NOMO-1 treated with dmso at 0.1 percent for 144 hours (cell line): ENCODE measurements at regions not wholly inside any gene's neighbourhood (a gene's known extent, or its start where the extent isn't known, plus 50 kb on each side); places are given as distances from the start of the nearest gene placed in this dataset.
A peak's percentile ranks its signal among the peaks of the same experiment; 100 is the strongest.

ENCODE experiments used
- DNase-seq: peaks from one replicate; lab custom pipeline; 2025; ENCODE audit not compliant: unreplicated experiment; lab: John Stamatoyannopoulos, UW

DNA sequence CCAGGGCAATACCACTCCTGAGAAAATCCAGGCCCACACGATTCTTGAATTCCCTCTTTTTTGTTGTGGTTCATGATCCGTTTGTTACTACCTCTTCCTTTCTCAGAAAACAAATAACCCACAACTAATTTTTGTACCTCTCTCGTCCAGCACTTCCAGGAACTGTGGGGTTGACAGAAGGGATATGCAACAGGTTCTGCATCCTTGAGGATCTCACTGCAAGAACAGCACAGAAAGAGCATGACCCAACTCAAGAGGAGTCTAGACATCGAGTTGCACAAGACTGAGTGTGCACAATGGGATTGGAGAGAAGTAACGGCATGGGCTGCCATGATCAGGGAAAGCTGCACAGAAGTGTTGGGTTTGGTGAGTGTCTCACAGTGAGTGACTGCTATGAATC, 533.3 kb downstream of the SOX2 start:
- DNase-seq = no peak

DNA sequence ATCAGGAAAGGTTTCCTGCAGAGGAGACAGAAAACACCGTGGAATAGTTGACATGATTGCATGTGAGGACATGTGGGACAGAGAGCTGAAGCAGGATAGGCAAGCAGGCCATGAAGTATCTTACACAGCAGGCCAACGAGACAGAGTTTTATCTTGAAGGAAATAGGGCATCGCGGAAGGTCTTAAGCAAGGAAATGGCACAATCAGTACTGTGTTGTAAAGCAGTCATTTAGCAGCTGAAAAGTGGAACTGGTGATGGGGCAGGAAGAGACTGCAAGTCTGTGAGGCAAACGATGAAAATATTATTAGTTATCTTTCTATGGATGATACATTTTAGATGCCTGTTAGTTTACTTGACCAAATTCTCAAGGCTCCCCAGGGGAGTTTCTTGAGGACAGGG, 535.1 kb downstream of the SOX2 start:
- DNase-seq = peak; percentile 24

DNA sequence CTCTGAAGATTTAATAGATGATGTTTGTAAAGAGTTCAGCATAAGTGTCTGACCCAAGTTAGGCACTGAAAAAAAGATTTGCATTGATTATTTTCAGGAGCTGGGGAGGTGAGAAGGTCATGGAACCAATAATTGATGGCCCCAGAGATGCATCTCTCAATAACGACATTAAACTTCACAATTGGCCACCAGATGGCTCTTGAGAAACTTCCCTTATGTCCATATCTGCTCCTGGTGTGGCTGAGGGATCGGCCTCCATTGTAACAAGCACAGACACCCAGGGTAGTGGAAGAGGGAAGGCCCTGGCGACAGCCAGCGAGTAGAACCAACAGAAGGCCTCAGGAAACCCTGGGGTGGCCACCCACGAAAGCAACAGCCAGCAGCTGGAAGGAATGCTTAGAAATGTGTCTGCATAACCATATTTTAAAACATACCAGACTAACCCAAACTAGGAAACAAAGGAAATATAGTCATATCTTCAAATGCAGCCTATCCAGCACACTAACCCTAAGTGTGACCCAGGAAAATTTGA, 536.7 kb downstream of the SOX2 start:
- DNase-seq = no peak

DNA sequence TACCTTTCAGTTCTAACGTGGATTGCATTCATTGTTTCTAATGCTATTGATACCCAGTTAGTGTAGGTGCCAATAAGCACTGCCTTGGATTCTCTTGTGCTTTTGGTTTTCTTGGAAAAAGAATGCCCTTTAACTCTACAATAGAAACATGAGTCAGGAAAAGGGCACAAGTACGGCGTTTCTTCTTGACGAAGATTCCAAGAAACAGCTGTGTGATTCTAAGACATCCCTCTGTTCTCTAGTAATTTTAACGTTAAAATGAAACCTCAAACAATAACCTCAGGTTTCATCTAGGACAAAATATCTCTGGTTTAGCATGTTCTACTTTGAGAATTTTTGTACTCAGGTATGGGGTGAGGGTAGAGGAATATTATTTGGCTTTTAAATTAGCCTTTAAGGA, 540.5 kb upstream of the ATP11B start:
- DNase-seq = no peak

DNA sequence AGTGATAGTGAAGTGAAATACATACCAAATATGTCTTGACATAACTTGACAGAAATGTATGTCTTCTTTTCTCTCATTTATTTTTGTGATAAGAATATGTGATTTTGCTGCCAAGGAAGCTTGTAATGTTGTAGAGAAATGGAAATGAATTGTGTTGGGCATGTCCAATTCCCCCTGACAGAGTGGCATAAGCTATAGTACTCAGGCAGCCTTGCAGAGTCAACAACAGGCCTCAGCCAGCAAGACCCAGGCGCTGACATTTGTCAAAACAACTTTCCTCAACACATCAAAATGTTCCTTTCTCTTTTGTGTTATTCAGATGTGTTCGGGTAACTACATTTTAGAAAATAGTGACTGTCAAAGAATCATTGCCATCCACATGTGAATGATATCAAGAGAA, 538.1 kb upstream of the ATP11B start:
- no peak for DNase-seq

DNA sequence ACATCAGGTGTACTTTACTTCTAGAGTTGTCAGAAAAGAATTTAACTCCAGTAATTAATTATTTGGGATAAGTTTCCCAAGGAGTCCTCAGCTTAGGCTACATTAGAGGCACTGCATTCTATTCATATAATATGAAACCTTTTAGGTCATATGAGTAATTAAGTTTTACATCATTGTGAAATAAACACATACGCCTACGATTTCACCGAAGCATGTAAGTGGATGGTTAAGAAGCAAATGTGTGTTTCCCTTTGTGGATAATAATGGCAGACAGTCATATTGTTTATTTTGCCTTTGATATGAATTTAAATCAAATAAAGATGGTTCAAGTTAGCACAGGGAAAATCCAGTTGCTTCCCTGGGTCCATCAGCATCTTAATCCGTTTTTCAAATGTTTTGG, 535.9 kb upstream of the ATP11B start:
- DNase-seq = no peak

DNA sequence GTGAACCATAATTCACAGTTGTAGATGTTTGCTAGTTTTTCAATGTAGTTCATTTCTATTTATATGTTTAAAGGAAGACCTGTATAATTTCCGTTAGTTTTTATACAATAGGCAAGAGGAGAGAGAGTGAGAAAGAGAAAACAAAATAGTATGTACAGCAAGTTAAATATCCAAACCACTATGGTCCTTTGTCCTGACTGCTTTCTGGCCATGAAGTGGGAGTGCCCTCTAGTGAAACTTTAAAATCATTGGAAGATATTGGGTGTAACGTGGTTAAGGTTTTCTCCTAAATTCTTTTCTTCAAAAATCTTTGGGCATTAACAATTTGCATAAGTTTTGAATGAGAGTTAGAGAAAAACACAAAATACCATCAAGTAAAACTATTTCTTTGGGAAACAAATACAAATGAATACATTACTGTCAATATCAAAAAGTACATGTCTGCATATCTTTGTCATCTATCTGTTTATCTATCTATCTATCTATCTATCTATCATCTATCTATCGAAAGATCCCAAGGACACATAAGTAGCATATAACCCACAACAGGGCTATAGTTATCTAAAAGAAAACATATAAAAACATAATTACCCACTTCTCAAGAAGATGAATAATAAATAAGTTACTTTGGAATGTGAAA, 534.6 kb upstream of the ATP11B start:
- DNase-seq = no peak

DNA sequence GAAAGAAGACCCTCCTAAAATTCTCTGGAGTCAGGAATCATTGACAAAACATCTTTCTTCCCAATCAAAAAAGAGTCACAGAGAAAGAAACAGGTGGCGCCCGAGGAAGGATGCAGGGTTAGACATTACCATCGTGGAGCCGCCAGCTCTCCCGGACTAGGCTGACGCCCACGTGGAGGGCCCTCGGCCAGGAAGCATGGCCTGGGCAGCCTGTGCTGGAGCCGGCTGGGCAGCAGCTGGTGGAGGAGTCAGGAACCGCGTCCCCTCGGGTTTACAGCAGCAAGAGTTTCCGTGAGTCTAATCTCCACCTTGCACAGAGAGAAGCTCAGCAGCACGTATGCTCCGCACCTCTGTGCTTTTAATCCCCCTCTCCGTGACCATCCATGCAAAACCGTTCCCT, 533.7 kb upstream of the ATP11B start:
- no peak for DNase-seq

DNA sequence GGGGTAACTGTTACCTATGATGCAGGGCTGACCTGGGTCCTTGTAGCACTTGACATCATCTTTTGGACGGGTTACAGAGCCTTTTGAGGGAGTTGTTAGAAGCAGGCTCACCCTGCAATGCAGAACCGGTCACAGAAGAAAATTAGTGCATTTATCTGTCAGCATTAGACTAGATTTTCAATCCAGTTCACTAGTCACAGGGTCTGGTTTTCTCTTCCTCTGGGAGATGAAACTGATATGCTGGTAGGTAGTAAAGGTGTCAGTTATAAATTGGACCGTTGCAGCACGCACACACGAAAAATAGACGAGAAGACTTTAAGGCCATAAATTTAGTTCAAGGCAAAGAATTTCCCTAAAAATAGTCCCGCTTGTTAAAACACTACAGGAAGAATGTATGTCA, 532.3 kb upstream of the ATP11B start:
- no peak for DNase-seq

DNA sequence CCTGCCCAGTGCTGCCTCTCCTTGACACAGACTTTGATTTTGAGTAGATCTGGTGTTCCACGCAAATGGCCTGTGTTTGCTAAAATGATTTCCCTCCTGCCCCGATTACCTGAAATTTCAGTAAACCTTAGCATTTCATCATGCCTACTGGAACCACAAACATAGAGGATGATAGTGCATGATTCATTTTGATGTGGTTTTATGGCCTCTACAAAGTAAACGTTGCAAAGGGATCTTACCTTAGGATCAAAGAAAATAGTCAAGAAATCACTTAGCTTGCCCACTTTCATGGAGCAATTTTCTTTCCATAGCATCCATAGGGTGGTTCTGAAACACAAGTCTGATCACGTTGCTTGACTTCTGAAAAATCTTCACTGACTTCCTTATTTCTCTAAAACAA, 524.6 kb upstream of the ATP11B start:
- DNase-seq = no peak

DNA sequence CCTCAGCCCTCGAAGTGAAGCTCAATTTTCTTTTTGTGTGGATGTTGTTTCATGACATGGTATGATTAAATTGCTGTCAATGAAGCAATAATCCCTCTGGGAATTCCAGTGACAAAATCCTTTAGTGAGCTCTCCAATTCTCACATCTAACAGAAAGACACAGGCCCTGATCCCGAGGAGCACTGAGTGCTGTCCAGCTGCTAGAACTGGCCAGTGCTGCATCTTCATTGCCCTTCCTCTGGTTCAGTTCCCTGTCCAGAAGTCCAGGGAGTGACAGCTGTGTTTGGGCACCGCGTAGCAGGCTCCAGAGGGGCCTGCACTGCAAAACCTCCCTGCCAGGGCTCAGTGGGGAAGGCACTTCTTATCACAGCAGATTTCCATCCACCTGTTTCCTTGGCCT, 516.8 kb upstream of the ATP11B start:
- no peak for DNase-seq

DNA sequence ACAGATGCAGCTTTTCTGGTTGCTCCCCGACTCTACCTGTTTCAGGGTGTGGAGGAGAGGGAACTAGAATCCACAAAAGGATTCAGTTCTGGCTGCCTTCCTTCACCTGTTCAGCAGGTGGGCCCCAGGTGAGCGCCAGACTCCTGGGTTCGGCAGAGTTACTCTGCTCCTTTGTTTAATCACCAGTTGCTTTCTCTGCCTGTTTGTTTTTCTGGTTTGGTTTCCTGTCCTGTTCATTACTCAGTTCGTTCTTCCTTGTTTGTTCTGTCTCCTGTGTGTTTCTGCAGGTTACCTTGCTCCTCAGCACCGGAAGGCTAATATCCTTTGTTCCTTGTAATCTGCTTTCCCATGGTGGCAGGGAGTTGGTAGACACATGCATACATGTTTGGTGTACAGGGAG, 508.5 kb upstream of the ATP11B start:
- DNase-seq = no peak

DNA sequence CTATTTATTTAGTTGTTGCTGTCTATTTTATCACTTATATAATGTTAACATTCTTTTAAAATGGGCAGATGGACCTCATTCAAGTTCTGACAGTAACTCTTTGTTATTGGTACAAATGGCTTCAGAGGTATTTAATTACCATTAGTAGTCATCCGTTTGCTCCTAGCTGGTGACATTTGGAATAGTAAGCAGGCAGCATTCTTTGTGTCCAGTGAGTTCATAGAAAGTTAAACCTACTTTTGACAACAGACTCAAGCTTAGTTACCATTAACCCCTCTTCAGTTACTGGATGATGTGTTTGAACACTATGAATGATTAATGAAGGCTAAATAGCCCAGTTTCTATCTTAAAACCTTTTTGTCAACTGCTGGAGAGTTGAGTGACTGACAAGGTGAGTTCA, 500.7 kb upstream of the ATP11B start:
- no peak for DNase-seq

DNA sequence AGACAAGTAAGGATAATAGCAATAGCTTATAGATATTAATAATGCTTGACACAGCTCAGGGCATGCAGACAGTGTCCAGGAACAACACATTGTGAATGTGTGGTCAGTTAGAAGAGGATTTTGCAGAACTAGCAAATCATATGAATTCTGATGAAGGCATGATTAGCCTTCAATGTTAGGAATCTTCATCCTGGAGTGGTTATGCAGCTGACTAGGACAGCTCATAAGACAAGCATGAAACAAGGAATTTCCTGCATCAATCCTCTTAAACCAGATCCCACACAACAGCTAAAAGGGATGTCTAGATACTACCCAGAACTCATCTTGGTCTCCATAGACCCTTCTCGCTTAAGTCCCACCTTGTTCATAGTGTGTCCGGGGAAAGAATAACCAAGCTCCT, 499.0 kb upstream of the ATP11B start:
- no peak for DNase-seq

DNA sequence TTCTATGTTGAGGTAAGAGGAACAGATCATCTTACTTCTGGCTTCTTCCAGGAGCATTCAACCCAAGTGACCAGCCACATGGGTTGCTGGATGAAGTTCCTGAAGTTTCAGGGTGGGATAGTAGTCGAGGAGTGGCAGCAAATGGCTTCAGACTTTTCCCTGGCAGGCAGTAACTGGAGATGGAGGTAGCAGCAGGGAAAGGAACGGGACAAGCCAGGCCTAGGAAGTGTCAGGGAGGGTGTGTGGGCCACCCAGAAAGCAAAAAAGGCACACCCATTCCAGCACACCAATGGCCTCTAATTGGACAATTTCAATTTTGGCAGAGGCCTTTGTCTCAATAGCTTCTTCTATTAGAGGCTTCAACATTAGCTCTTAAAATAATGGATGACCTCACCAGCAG, 498.6 kb upstream of the ATP11B start:
- DNase-seq = no peak

DNA sequence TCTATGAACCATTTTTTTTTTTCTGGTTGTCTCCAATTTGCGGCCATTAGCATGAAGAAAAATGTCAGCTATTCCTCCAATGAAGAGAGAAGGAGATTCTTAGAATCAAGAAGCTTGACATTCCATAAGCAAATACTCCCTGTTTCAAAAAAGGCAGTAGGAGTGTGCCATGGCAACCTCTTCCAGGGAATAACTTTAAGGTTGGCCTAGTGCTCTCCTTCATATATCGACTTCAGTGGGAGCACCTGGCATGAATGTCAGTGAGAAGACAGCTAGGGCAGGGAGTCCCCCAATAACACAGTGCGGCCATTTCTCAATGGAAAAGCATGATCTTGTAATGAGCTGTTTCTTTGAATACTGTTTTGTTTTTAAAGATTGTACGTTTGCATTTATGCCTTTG, 493.0 kb upstream of the ATP11B start:
- DNase-seq = no peak

DNA sequence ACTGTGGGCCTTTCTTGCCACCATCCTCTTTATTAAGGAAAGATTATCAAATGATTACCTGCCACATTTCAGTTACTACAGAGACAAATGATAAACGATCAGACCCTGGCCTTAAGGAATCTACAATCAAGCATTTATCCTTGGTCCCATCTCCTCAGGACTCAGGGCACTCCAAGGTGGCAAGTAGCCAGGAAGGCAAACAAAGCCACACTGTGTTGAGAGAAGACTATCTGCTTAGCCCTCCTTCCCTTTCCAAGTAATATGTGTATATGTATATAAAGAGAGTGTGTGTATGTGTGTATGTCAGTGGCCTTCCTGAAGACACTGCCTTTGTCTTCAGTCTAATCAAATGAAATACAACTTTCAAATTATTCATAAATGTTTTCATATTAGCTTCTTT, 490.1 kb upstream of the ATP11B start:
- no peak for DNase-seq

DNA sequence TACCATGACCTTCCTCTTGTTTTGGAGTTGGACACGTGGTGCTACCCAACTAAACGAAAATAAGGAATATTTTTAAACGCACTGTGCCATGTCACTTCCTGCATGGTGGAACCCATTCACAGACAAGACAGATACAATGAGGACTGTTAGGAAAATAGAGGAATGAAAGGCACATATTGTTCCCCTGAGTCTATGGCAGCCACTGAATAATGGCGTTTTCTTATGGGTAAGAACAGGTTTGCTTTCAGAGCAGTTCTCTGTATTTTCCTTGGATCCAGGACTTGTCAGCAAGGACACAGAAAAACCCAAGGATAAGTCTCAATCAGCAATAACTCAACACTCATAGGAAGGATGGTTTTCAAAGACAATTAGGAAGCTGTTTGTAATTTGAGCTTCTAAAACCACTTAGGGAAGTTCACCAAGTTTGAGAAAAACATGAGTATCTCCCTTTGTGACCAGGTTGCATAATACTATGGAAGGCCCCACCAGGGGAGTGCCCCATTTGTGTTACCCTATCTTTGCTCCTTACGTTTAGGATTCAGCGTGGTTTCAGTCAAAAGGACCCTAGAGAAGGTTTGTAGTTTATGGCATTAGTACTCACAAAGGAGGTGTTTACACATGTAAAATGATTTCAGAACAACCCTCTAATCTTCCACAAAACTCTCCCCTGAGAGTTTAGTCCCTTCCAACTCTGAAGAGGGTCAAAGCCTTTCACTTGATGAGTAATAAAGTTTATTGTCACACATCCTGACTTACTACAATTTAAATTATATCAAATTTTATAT, 487.2 kb upstream of the ATP11B start:
- DNase-seq = no peak

DNA sequence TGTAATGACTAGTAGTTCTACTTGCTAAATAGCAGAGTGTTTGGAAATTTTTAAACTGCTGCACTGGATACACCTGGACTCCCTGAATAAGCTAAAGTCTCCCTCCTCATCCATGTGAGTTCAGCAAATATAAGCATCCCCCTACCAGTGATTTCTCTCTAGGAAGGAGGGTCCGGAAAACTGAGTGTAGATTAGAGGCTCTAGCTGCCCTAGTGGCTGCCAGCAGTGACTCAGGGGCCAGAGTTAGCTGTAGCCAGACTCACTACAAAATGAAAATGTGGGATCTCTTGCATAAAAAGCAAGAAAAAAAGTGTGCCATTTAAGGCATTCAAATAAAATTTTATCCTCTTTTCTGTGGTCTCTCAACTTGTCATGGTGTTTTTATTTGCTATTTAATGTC, 485.0 kb upstream of the ATP11B start:
- no peak for DNase-seq

DNA sequence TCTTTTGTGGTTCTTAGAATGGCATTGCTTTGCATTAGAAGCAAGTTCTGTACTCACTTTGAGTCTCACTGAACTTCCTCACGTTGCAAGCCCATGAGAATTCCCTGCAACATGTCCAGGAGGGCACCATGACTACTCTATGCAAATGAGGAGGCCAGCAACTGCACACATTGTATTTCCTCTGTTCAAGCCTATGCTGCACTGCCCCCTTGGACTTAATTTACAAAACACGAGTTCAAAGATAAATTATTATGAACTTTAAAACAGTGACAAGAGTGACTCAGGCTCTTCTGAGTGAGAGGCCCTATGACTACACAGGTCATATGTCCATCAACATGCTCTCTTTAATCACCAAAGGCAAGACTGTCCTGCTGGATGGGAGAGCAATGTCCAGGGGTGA, 484.2 kb upstream of the ATP11B start:
- DNase-seq = no peak

DNA sequence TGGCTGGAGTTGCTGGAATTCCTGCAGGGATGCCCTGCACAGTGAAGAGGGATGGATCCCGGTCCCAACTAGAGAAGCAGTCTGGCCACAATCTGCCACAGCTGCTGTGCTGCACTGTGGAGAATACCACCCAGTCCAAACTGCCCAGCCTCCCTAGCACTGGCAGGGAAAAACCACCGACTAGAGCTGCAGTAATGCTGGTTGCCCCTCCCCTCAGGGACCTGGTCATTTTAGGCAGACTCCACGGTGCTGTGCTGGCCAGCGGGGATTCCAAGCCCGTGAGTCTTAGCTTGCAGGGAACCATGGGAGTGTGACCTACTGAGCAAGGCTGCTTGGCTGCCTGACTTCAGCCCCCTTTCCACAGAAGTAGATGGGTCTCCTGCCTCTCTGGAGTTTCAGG, 478.0 kb upstream of the ATP11B start:
- no peak for DNase-seq

DNA sequence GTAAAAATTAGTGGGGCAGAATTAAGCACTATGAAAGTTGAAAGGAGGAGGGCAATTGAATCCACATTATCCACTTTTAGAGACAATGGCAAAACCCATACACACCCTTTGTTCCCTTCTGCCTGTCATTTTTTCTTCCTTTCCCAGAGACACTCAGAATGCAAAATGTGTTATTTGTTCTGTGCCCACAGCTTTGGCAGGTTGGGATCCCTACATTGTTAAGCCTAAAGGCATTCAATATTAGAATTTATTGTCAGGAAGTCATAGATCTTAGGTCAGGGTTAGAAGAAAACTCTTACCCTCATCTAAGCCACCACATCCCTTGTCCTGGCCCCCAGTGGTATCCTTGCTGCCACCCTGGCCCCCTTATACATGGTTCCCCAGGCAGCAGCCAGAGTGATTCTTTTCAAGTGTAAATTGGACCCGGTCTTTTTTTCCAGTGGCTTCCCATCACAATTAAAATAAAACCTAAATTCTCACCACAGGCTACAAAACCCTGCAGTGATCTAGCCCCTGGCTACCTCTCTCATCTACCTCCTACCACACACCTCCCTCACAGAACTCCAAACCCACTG, 470.1 kb upstream of the ATP11B start:
- no peak for DNase-seq
